NB4 (cell line): ENCODE measurements at regions not wholly inside any gene's neighbourhood (a gene's known extent, or its start where the extent isn't known, plus 50 kb on each side); places are given as distances from the start of the nearest gene placed in this dataset.
"Not testable (repeated sequence)": the region's sequence is repeated elsewhere in the genome, so short reads cannot be mapped to it uniquely, and the experiment has no call there.

ENCODE experiments used
- DNase-seq: peaks from one replicate; pipeline ENCODE4 v3.0.0; 2010; ENCODE audit warnings: low read depth
- H3K4me3 ChIP-seq: one replicate; pipeline ENCODE4 v1.5.1; 2011; ENCODE audit warnings: mild to moderate bottlenecking, low read depth, low read length, moderate library complexity
- MYC ChIP-seq: IDR thresholded peaks from 2 replicates; pipeline ENCODE4 v1.6.1; 2011; ENCODE audit warnings: low read depth, low read length
- POLR2A ChIP-seq: IDR thresholded peaks from 2 replicates; pipeline ENCODE4 v1.6.1; 2011; ENCODE audit warnings: mild to moderate bottlenecking; ENCODE audit not compliant: insufficient read length; ENCODE audit errors: extremely low read depth
- TF ChIP-seq, protein P1 (sequence below): IDR thresholded peaks from one replicate; pipeline ENCODE4 v1.5.1; 2012; ENCODE audit warnings: low read depth, low read length
- TF ChIP-seq, protein P2 (sequence below): IDR thresholded peaks from 2 replicates; pipeline ENCODE4 v1.6.1; 2011; ENCODE audit warnings: low read depth, low read length

DNA sequence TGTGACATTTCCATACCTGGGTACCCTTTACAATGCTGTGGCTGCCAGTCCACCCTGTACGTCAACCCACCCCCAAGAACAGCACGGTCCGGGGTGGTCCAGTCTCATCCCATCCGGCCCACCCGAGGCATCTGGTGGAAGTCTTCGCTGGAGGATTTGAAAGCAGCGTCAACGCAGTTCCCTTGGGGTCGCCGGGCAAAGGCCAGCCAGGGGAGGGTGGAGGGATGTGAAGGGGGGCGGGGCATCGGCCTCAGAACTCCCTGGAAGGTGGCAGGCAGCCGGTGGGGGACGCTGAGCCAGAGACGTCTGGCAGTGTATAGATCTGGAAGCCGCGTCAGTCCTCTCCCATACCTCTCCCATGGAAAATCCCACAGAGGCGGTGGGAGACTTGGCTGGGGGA, 1944.0 kb upstream of the DEFB115 start:
- H3K4me3 ChIP-seq: no peak overlapping the region
- no peak for TF ChIP-seq MYC
- TF ChIP-seq, protein P1, sequence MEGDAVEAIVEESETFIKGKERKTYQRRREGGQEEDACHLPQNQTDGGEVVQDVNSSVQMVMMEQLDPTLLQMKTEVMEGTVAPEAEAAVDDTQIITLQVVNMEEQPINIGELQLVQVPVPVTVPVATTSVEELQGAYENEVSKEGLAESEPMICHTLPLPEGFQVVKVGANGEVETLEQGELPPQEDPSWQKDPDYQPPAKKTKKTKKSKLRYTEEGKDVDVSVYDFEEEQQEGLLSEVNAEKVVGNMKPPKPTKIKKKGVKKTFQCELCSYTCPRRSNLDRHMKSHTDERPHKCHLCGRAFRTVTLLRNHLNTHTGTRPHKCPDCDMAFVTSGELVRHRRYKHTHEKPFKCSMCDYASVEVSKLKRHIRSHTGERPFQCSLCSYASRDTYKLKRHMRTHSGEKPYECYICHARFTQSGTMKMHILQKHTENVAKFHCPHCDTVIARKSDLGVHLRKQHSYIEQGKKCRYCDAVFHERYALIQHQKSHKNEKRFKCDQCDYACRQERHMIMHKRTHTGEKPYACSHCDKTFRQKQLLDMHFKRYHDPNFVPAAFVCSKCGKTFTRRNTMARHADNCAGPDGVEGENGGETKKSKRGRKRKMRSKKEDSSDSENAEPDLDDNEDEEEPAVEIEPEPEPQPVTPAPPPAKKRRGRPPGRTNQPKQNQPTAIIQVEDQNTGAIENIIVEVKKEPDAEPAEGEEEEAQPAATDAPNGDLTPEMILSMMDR: no peak
- TF ChIP-seq POLR2A: no peak
- TF ChIP-seq, protein P2, sequence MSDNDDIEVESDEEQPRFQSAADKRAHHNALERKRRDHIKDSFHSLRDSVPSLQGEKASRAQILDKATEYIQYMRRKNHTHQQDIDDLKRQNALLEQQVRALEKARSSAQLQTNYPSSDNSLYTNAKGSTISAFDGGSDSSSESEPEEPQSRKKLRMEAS: no peak
- no peak for DNase-seq

GRCh38 chr20:29314294-29314693, 1943.2 kb upstream of the DEFB115 start:
- H3K4me3 ChIP-seq: no peak overlapping the region
- no peak for DNase-seq
- TF ChIP-seq MYC (no peak), POLR2A (no peak)
- TF ChIP-seq, protein P1: no peak
- TF ChIP-seq, protein P2: no peak

DNA sequence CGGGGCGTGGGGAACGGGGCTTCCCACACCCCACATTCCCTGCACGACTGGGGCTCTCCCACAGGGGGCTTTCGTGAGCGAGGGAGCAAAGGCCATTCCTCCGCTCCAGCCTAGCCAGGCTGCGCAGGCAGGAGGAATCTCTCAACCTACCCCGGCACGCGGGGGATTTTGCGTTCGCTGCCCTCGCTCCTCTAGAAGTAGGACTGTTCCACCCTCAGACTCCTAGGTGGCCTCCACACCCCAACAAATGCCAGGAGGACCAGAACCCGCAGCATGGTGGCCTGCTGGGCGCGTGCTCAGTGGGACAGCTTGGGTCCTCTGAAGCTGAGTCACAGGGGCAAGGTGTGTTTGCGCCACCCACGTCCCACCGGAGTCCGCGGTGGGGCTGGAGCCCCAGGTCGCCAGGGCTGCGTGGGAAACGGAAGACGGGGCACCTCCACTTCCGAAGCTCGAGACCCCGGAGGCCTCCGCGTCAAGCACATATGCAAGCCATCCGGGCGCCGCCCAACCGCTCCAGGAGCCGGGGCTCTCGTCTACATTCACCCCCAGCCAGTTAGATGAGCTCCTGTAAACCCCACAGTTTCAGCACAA, 1938.5 kb upstream of the DEFB115 start:
- H3K4me3 ChIP-seq: no peak overlapping the region
- no peak for DNase-seq
- TF ChIP-seq POLR2A (no peak), MYC (no peak)
- TF ChIP-seq, protein P2: no peak
- TF ChIP-seq, protein P1: no peak

- TF ChIP-seq POLR2A (no peak), MYC (no peak)
- TF ChIP-seq, protein P2: no peak
- TF ChIP-seq, protein P1: no peak
- H3K4me3 ChIP-seq: no peak overlapping the region
- no peak for DNase-seq
Observed at GRCh38 chr20:29319725-29320124, 1937.7 kb upstream of the DEFB115 start.

DNA sequence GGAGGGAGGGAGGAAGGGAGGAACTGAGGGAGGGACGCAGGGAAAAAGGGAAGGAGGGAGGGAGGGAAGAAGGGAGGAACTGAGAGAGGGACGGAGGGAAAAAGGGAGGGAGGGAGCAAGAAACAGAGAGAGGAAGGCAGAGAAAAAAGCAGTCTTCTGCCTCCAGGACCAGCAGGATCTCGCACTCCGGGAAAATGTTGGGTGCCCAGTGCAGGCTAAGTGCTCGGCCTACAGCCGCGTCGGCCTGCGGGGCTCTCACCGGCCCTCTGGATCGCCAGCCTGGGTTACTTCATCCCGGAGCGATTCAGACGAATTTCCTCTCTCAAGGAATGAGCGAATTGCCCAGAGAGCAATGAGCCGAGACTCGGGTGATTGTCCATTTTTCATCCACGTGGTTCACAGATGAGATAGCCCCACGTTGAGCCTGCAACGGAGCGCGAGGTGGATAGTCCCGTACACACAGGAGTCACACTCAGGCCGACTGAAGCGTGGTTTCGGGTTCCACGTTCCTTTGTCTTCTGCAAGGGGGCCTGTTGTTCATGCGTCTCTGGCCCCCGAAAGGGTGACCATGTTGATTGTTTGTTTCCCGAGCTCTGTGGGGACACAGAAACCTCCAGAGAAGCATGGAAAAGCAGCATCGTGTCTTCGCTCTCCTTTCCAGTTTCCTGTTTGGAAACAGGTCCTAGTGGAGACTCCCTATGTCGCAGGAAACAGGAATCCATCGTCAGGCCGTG, 1937.1 kb upstream of the DEFB115 start:
- H3K4me3 ChIP-seq, DNase-seq: not testable (repeated sequence)

DNA sequence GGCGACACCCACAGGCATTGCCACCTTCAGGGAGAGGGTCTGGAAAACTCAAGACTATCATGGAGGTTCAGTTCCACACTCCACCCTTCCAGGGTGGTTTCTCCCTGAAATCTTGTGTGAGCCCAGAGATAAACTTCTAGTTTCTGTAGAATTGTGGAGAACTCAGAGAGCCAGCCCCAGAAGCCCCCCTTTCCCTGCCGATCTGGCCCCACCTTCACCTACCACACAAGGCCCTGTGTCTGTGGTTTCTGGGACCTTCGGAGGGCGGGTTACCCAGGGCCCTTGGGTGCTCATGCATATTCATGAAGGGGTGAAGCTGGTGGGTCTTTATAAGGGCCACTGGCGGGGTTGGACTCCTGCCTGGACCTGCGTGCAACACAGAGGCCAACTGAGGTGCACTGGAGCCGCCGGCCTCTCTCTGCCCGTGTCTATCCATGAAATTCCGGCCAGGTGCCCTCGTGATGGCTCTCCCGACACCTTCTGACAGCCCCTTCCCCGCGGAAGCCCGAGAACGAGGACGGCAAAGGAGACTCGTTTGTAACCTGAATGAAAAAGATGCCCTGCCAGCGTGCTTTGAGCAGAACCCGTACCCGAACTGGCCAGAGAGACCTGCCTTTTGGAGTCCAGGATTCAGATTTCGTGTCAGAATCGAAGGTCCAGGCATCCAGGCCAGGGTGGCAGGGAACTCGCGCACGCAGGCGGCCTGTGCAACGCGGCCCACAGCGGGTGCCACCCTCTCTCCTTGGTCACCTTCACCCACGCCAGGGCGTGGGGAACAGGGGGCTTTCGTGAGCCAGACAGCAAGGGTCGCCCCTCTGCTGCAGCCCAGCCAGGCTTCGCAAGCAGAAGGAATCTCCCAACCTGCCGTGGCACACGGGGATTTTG, 1933.6 kb upstream of the DEFB115 start:
- not testable (repeated sequence) for H3K4me3 ChIP-seq, DNase-seq

GRCh38 chr20:29324516-29325303, 1932.8 kb upstream of the DEFB115 start:
- DNase-seq, H3K4me3 ChIP-seq: not testable (repeated sequence)
